Keratinocyte (primary cell): ENCODE measurements at regions not wholly inside any gene's neighbourhood (a gene's known extent, or its start where the extent isn't known, plus 50 kb on each side); places are given as distances from the start of the nearest gene placed in this dataset.

Experiments
- CTCF ChIP-seq, 3 experiments: IDR thresholded peaks in 1 of 3; conservative IDR thresholded peaks in 1 of 3; optimal IDR thresholded peaks in 1 of 3; 2 replicates in 2 of 3; 3 replicates in 1 of 3; pipeline versions ENCODE3 to v1.5.1; 2011; ENCODE audit warnings: low read length in 3 of 3, mild to moderate bottlenecking in 3 of 3, moderate library complexity in 2 of 3, control low read depth in 1 of 3, inconsistent platforms in 1 of 3; ENCODE audit not compliant: insufficient read depth in 2 of 3; ENCODE audit errors: extremely low read depth in 1 of 3
- EZH2 ChIP-seq: IDR thresholded peaks from one replicate; pipeline ENCODE4 v1.6.1; 2012; ENCODE audit warnings: inconsistent platforms, mild to moderate bottlenecking, low read length, moderate library complexity

- TF ChIP-seq CTCF (optimal IDR thresholded peaks at IDR 0.05 in 1 of 3, IDR thresholded peaks at IDR 0.05 in 1 of 3, conservative IDR thresholded peaks at IDR 0.05 in 1 of 3; ENCODE audit: extremely low read depth in 1 of 3, insufficient read depth in 2 of 3, low read length in 3 of 3) (no peak), EZH2 (no peak)
Observed at GRCh38 chr13:88125055-88125454, 453.9 kb downstream of the SLITRK5 start.
